Choroid plexus epithelial cell (primary cell): ENCODE measurements at regions not wholly inside any gene's neighbourhood (a gene's known extent, or its start where the extent isn't known, plus 50 kb on each side); places are given as distances from the start of the nearest gene placed in this dataset.

Experiments
- DNase-seq: peaks from one replicate; pipeline ENCODE4 v3.0.0-alpha.2; 2010; ENCODE audit warnings: low read depth
- H3K4me3 ChIP-seq: 2 replicates; pipeline ENCODE4 v1.5.1; 2011; ENCODE audit warnings: low read depth, mild to moderate bottlenecking, control low read depth, low read length, moderate library complexity
- CTCF ChIP-seq: conservative IDR thresholded peaks from 2 replicates; pipeline ENCODE4 v1.5.1; 2011; ENCODE audit warnings: low read depth, mild to moderate bottlenecking, control low read depth, inconsistent platforms, low read length, moderate library complexity

GRCh38 chr2:37786191-37786698, 114.8 kb upstream of the CDC42EP3 start:
- DNase-seq = no peak
- TF ChIP-seq CTCF = no peak
- no peak overlapping the region for H3K4me3 ChIP-seq

GRCh38 chr2:37786854-37787253, 115.4 kb upstream of the CDC42EP3 start:
- no peak for TF ChIP-seq CTCF
- no peak overlapping the region for H3K4me3 ChIP-seq
- DNase-seq = no peak

DNA sequence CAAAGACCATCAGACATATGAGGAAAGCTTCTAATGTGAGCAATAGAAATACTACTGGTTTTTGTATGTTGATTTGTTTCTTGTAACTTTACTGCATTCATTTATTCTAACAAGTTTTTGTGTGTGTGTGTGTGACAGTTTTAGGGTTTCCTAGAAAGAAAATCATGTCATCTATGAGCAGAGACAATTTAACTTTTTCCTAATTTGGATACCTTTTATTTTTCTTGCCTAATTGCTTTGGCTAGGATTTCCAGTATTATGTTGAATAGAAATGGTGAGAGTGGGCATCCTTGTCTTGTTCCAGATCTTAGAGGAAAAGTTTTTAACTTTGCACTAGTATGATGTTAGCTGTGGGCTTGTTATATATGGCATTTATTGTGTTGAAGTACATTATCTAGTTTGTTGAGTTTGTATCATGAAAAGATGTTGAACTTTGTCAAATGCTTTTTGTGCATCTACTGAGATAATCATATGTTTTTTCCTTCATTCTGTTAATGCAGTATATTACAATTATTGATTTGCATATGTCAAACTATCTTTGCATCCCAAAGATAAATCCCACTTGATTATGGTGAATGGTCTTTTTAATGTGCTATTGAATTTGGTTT, 117.3 kb upstream of the CDC42EP3 start:
- no peak overlapping the region for H3K4me3 ChIP-seq
- no peak for DNase-seq
- no peak for TF ChIP-seq CTCF

GRCh38 chr2:37790019-37790418, 118.6 kb upstream of the CDC42EP3 start:
- no peak for TF ChIP-seq CTCF
- peak; percentile 57 for DNase-seq
- H3K4me3 ChIP-seq = no peak overlapping the region

- H3K4me3 ChIP-seq = no peak overlapping the region
- TF ChIP-seq CTCF = no peak
- no peak for DNase-seq
Measured at GRCh38 chr2:37790462-37790861, 119.0 kb upstream of the CDC42EP3 start.

DNA sequence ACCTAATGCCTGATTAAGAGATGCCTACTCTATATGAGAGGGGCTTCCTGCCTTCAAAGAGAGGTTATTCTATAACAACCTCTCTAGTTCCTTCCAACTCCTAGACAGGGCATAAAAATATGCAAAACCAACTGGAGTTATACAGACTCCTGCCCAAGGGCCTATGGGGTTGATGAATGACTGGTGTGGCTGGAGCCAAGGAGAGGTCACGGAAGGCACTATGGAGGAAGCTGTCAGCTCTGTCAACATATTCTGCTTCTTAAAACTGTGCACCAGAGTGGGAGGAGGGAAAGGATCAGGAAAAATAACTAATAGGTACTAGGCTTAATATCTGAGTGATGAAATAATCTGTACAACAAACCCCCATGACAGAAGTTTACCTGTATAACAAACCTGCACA, 120.9 kb upstream of the CDC42EP3 start:
- no peak for DNase-seq
- no peak overlapping the region for H3K4me3 ChIP-seq
- no peak for TF ChIP-seq CTCF

DNA sequence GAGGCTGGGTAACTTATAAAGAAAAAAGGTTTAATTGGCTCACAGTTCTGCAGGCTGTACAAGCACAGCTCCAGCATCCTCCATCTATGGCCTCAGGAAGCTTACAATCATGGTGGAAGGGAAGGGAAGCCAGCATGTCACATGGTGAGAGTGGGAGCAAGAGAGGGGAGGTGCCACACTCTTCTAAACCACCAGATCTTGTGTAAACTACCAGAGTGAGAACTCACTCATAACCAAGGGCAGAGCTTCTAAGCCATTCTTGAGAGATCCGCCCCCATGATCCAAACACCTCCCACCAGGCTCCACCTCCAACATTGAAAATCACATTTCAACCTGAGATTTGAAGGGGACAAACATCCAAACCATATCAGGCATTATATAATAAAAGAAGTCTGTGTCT, 121.6 kb upstream of the CDC42EP3 start:
- TF ChIP-seq CTCF = no peak
- DNase-seq = no peak
- H3K4me3 ChIP-seq = no peak overlapping the region
